GM18861 (cell line): ENCODE measurements at regions not wholly inside any gene's neighbourhood (a gene's known extent, or its start where the extent isn't known, plus 50 kb on each side); places are given as distances from the start of the nearest gene placed in this dataset.

ENCODE experiments used
- ATAC-seq: cut with Tn5 transposase; IDR thresholded peaks from one replicate; pipeline ENCODE4 v1.9.1; 2021; ENCODE audit not compliant: unreplicated experiment

GRCh38 chr14:89630101-89630829, 213.2 kb upstream of the FOXN3 start:
- ATAC-seq = no peak

- no peak for ATAC-seq
These were observed 212.3 kb upstream of the FOXN3 start for GRCh38 chr14:89629383-89629782.

- no peak for ATAC-seq
These were observed 211.5 kb upstream of the FOXN3 start for GRCh38 chr14:89628521-89628920.

GRCh38 chr14:89626233-89626806, 209.3 kb upstream of the FOXN3 start:
- ATAC-seq = peak; percentile 57

GRCh38 chr14:89625731-89626232, 208.7 kb upstream of the FOXN3 start:
- no peak for ATAC-seq

- no peak for ATAC-seq
These were observed 208.2 kb upstream of the FOXN3 start for GRCh38 chr14:89625244-89625713.

- no peak for ATAC-seq
These were observed 207.6 kb upstream of the FOXN3 start for GRCh38 chr14:89624500-89625156.

GRCh38 chr14:89621791-89622638, 205.0 kb upstream of the FOXN3 start:
- no peak for ATAC-seq

- no peak for ATAC-seq
These were observed 204.0 kb upstream of the FOXN3 start for GRCh38 chr14:89621009-89621421.

- ATAC-seq = no peak
These were observed 203.4 kb upstream of the FOXN3 start for GRCh38 chr14:89620436-89620835.

- ATAC-seq = no peak
These were observed 202.6 kb upstream of the FOXN3 start for GRCh38 chr14:89619596-89619995.

GRCh38 chr14:89618811-89619551, 201.9 kb upstream of the FOXN3 start:
- ATAC-seq = peak; percentile 56

GRCh38 chr14:89618330-89618708, 201.3 kb upstream of the FOXN3 start:
- no peak for ATAC-seq

- peak; percentile 22 for ATAC-seq
These were observed 200.7 kb upstream of the FOXN3 start for GRCh38 chr14:89617481-89618329.

- ATAC-seq = peak; percentile 30
These were observed 199.9 kb upstream of the FOXN3 start for GRCh38 chr14:89616852-89617341.

- no peak for ATAC-seq
These were observed 199.4 kb upstream of the FOXN3 start for GRCh38 chr14:89616425-89616824.

- ATAC-seq = no peak
These were observed 198.4 kb upstream of the FOXN3 start for GRCh38 chr14:89615421-89615820.

- ATAC-seq = no peak
These were observed 197.1 kb upstream of the FOXN3 start for GRCh38 chr14:89614009-89614691.
